HG03280 (cell line): ENCODE measurements at regions not wholly inside any gene's neighbourhood (a gene's known extent, or its start where the extent isn't known, plus 50 kb on each side); places are given as distances from the start of the nearest gene placed in this dataset.

Experiments used
- ATAC-seq: cut with Tn5 transposase; IDR thresholded peaks from one replicate; pipeline ENCODE4 v1.9.1; 2021; ENCODE audit warnings: mild to moderate bottlenecking, moderate library complexity; ENCODE audit not compliant: unreplicated experiment

DNA sequence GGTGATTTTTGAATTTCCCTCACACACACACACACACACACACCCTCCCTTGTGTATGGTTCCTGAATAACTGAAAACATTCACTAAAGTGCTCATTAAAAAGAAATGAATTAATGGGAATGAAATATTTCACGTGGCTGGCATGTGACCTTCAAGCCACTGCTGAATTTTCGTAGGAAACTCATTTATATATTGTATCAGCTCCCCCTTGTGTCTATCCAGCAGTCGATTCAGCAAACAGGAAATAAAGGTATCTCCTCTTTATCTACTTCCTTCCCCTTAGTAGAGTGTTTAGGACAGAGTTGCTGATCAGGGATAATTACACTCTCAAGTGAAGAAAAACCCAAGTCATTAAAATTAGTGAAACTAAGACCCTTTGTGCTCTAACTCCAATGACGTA is 912.6 kb upstream of the LCORL start:
- ATAC-seq, result no peak

DNA sequence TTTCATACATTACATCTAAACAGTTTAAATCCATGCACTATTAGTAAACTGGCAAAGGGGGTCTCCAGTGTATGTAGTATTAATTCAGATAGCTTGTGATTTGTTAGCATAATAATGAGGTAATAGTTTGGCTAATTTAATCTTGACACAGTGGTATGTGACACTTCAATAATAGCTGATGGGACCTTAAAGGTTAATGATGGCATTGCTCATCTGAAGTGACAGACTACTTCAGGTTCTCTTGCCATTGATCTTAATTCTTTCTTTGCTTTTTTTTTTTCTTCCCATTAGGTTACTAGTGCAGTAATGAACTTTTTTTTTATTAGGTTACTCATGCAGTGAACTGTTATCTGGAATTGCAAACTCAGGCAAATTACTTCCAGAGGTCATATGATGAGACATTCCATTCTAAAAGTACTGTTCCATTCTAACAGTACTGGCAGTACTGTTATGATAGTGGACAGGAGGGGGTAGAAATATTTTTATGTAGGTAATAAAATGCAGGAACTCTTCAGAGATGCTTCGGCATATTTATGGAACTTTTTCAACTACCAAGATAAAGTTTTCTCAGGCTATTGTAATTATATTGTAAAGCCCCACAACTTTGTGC is 911.3 kb upstream of the LCORL start:
- ATAC-seq, result no peak

DNA sequence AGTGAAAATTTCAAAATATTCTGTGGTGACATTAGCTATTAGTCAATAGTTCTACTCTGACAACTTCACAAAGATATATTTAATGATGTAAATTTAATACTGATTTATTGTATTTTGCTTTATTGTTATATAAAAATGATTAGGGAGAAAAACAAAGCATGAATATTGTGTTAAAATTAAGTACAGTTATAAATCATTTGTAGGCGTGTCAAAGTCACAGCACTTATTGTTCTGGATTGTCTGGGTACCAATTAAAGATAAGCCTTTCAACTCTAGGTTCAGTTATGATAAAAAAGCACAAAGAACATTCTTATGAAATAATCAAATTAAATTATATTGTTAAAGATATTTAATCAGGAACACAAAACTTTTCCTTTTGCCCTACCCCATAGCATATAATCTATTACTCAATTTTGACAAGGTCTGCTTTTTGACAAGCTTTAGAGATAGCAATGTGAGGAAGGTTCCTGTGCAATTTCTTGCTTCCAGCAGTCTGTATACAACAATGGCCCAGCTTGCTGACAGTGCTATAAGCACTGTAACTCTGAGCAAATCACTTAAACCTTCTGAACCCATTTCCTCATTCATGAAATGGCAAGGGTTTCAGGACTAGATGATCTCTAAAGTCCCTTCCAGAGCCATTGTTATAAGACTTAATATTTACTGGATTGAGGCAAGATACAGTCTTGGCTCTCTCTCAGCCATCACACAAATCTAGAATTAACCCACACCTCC is 910.3 kb upstream of the LCORL start:
- ATAC-seq, result no peak

DNA sequence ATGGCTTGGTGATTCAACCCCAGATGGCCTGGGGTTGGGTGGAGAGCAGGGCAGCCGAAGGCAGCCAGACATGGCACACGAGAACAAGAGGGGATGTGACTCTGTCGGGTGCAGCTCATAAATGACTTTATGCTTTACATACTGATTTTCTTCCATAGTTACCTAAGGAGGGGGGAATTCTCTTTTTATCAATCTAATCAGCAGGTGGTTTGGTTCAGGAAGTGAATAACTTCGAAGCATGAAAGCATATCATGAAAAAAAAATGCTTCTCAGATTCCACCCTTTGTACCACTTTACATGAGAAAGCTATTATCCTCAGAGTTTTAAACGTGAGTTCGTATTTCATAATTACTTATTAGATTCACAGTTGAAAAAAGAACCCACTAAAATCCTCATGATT is 908.9 kb upstream of the LCORL start:
- no peak for ATAC-seq

DNA sequence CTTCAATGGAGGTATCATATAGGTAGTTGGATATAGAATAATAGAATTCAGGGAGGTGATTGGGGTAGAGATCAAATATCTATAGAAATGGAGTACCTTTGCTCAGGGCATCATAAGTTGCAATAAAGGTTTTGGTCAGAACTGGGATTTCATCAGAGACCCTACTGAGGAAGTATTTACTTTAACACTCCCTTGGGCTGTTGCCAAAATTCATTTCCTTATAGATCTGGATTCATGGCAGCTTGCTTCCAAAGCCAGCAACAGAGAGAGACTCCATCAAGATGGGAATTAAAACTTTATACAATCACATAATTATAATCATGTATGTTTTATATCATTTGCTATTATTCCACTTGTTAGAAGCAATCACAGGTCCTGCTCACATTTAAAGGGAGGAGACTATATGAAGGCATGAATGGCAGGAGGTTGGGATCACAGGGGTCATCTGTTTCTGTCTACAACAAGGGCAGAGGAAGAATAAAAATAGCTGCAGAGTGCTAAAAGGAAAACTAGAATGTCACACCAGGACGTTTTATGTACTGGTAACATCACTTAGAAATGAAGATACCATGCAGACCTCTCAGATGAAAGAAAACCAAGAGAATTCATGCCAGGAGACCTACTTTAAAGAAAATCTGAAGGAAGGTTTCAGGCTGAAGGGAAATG is 902.1 kb upstream of the LCORL start:
- ATAC-seq, result no peak

DNA sequence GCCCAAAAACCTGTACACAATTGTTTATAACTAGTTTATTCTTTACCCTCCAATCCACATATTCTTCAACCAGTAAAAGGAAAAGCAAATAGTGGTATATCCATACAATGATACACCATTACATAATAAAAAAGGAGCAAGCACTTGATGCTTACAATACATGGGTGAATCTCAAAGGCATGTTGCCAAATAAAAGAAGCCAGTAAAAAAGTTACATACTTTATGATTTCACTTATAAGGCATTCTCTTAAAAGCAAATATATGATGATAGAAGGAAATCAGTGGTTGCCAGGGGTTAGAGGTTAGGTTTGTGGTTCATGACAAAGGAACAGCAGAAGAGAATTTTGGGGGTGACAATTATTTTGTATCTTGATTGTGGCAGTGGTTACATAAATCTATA is 896.1 kb upstream of the LCORL start:
- no peak for ATAC-seq

DNA sequence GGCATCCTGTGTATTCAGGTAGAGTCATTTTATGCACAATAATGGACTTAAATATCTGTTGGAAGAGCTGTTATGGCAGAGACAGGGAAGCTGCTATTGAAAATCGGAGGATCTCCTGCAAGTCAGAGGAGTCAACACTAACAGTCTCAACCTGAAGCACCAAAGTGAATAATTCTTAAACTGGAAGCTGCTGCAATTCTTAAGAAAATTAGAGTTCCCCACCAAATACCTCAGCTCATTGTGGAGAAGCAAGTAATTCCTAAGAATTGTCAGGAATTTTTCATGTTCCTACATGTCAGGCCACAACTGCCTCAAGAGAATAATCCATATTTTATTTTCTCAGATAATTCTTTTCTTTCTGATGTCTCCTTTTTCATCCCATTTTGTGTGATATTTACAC is 892.6 kb upstream of the LCORL start:
- no peak for ATAC-seq

DNA sequence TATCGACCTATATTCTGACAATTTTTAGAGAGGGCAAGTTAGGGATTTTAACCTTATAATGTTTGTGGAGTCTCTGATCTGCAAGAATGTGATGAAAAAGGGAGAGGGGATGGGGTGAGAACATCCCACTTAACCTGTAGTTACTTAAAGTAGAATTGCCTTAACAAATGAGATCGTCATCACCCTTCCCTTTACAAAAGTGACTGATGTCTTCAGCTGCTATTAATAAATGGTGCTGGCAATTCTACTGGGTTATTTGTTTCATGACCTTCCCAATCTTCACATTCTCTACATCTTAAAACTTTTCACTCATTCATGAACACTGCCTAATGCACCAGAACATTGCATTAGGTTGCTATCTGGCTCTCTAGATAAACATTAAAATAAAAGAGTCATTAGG is 873.4 kb upstream of the LCORL start:
- no peak for ATAC-seq

DNA sequence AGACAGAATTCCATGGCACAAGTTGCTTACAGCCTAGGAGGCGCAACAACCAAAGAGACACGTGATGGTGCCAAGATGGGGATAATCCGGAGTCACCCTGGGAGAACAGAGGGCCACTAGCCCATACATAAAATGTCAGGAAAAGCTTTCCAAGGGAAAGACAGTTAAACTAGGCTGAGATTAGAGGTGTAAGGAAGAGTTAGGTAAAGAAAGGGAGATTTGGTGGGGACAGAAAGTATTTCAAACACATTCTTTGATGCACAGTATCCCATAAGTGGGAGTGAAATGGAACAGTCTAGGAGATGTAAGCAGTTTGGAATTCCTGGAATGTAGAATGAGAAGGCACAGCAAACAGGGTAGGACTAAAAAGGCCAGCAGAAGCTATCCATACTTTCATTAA is 860.9 kb upstream of the LCORL start:
- no peak for ATAC-seq

DNA sequence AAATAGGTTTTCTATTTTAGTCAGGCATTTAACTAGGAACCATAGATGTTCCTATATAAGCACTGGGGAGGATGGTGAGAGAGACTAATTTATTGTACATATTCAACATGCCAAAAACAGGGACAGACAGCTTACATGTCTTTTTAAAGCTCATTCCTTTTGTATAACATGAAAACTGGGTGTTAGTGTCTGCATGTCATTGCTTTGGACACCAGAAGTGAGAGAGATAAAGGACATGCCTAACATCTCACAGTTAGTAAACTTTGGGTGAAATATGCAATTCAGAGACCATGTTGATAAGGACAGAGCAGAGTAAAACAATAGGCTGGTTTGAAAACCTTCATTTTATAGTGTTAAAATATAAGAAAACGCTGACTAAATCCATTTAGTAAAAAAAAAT is 860.0 kb upstream of the LCORL start:
- ATAC-seq, result no peak

DNA sequence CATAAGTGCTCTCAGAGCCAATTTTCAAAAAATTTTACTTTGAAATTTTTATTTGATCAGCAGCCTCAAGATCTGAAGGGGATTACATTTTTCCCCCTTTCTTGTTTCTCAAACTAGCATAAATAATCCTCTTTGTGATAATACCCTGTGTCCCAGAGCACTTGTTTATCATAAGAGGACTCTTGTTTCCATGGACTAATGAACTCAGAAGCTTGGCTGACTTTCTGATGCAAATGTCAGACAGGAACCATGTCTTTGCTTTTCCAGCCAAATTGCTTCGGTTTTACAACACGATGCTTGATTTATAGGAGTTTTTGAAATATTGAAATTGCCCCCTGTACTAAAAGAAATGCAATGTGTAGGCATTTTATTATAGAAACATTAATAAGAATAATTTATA is 859.3 kb upstream of the LCORL start:
- no peak for ATAC-seq

DNA sequence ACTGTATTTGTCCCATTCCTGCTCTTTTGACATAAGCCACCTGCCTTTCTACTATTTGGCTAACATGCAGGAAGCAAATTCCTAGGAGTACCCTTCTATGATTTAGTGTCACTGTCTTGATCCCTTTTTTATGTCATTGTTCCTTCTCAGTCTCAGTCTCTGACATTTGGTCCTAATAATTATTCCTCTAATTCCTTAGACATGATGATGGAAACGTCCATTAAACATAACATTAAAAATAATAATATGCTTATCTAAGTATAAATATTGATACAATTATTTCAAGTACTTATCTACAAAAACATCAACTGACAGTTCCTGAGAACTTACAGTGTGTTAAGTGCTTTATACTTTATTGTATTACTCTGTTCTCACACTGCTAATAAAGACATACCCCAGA is 857.0 kb upstream of the LCORL start:
- ATAC-seq, result no peak

DNA sequence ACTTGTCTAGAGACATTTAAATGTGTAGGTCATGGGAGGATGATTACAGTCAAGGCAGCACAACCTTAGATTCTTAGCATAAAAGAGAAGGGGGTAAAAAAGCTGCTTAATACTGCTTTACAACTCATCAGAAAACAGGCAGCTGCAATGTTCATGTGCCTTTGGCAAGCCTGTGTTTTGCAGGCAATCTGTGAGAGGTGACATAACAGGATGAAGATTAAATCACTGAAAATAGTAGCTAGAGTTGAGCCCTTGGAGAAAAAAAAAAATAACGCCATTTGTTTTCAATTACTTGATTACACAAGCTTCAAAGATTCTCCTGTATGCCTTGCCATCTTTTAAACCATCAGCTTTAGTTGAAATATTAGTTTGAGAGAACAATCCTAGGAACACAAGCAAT is 847.6 kb upstream of the LCORL start:
- no peak for ATAC-seq

DNA sequence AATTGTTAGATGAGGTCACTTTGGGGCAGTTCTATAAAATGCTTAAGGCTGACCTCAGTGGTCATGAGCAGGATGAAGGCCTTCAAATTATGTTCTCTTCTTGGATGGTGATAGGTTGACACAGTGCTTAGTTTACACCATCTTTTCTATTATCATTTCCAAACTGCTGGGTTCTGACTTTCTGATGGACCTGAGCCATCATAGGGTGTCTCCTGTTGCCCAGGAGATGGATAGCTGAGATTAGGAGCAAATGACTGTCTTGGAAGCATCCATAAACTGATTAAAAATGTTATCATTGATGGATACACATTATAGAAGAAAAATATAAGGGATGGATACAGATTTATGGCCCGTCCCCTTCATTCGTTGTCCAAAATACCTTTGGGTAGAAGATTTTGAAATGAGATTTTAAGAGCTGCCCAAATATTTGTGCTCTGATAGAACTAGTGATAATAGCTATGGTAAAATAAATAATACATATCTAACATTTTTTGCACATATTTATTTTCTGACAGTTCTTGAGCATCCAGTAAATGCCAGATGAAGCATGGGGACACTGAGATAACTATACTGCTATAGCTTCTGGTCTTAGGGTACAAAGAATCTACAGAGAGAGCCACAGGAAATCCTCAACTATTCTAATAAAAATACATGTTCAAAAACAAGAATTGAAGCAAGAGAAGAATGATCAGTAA is 839.4 kb upstream of the LCORL start:
- ATAC-seq, result no peak

DNA sequence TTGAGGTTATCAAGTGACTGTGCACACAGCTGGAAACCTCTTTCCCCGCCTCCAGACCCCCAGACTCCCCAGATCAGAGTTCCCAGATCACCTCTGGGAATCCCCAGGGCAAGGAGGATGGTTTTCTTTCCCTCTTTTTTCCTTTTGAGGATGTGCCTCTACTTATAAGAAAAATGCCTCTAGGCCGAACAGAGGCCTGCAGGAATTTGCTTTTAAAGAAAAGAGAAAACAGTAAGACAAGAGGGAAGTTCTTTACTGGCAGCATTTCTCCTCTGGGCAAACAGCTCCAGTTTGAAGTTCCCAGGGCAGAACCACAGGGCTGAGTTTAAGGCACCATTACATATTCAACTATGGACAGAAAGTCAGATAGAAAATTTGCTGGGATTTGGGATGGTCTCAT is 837.9 kb upstream of the LCORL start:
- no peak for ATAC-seq

DNA sequence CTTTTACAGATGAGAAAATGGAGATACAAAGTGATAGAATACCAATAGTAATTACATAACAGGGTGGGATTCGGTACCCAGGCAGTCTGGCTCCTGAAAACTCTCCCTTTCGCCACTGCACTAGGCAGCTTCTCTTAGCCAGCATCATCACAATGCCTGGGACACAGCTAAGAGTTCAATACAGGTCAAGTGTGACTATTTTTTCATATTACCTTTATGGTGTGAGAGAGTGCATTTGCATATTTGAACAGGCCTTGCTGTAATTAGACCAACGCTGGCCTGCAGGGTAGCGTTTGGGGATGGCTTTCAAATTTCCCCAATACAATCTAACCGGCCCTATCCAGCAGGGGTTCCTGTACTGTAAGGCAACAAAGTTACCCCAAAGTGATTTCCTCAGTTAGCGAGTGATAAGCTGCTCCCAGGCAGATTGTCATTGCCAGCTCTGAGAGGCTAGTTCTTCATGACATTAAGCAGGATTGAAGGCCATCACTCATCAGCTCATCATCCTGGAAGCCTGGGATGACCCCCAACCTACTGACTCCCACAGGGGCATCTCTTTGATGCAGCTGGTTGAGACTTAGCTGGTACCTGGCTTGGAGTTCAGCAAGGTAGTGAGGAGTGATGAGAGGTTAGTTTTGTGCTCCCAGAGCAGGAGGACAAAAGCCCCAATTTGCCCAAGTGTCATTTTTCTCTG is 836.8 kb upstream of the LCORL start:
- no peak for ATAC-seq

DNA sequence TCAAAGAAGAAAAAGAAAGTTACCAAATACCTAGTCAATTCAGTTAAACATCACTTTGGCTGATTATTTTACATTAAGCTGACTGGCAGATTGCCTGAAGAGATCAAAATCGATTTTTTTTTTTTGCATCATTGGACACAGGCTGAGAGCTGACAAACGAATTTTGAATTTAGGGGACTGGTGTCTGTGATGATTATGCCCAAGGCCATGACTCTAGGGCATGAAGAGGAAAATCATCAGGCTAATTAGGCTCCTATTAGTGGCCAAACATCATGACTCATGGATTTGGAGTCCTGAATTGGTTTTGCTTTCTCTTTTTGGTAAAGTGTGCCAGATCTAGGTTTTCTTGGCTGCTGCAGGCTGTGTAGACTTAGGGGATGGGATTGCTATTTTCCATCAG is 829.3 kb upstream of the LCORL start:
- no peak for ATAC-seq

DNA sequence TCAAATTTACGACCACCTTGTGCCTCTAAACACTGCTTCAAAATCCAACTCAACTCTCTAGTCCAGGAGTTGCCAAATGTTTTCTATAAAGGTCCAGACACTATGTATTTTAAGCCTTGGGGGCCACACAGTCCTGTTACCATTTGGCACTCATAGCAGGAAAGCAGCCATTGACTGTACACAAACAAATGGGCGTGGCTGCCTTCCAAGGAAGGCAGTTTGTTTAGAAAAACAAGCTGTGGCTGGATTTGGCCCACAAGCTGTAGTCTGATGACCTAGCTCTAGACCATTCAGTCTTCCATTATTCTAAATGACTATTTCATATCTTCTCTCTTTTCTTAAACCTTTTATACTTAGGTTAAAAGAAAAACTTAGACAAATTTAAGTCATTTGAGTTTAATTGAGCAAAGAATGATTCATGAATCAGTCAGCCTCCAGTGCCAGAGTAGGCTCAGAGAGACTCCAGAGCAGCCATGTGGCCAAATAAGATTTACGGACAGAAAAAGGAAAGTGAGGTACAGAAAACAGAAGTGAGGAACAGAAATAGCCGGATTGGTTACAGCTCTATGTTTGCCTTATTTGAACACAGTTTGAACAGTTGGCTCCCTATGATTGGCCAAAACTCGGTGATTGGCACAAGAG is 825.8 kb upstream of the LCORL start:
- ATAC-seq, result no peak

DNA sequence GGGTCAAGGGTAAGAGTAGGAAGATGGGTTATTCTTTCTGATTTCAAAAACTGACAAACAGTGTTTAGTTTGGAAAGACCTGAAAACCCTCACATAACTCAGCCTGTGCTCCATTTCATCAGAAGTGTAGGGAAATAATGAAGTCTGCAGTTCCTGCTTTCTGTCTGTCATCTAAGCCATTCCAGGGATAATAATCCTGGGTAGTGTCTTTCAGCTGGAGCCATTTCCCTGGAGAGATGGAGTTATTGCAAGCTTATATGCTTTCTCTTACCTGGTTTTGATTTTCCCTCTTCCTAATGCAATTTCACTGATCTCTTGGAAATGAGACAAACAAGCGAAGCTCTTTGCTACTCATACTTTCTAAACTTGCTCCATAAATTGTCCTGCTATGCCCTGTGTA is 824.8 kb upstream of the LCORL start:
- no peak for ATAC-seq

DNA sequence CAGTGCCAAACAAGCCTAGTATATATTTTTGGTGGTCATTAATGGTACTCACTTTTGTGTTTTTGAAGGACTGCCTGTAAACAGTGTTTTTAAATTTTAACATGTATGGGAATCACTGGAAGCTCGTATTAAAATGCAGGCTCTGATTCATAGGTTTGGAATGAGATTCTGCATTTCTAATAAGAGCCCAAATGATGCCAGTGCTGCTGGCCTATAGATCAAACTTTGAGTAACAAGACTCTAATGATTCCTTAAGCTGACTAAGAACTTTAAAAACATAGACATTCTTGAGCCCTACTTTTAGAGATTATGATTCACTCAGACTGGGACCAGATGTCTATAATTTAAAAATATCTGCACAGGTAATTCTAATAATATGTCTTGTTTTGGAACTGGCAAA is 823.2 kb upstream of the LCORL start:
- no peak for ATAC-seq

DNA sequence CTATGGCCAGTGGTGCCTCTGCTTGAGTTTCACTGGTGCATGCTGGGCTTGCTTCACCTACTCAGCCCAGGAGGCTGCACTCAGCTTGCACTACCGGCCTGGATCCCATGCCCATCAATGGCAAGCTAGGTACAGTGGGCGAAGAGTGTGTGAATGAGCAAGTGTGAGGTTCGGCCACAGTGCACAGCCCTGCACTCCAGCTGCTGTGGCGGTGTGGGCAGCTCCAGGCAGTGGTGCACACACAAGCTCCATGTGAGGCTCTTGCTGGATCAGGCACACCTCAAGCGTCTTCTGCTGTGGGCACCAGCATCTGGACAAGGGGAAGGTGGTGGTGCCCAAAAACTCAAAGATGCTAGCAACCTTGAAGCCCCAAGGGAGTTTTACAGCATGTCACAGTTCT is 820.9 kb upstream of the LCORL start:
- no peak for ATAC-seq
